OCI-LY1 (cell line): ENCODE measurements at regions not wholly inside any gene's neighbourhood (a gene's known extent, or its start where the extent isn't known, plus 50 kb on each side); places are given as distances from the start of the nearest gene placed in this dataset.

Experiments
- H2AFZ ChIP-seq: fragments of 200-600 bp; sonication (generic), shearing (Covaris generic); 2 replicates; pipeline ENCODE4 v1.6.0; 2014; ENCODE audit warnings: antibody characterized with exemption, mild to moderate bottlenecking, low read length
- H3F3A ChIP-seq: fragments of 200-600 bp; sonication (generic), shearing (Covaris generic); 2 replicates; pipeline ENCODE4 v1.6.0; 2014; ENCODE audit warnings: mild to moderate bottlenecking, antibody characterized with exemption, low read length, moderate library complexity; ENCODE audit not compliant: insufficient read depth
- H3K27ac ChIP-seq: fragments of 200-600 bp; sonication (generic); 2 replicates; pipeline ENCODE4 v1.5.1; 2014; ENCODE audit warnings: low read length, mixed run types, mild to moderate bottlenecking, low read depth; ENCODE audit not compliant: poor library complexity, severe bottlenecking
- H3K27me3 ChIP-seq: fragments of 200-600 bp; sonication (generic); 2 replicates; pipeline ENCODE4 v1.6.0; 2014; ENCODE audit warnings: antibody characterized with exemption, mild to moderate bottlenecking, low read length, moderate library complexity; ENCODE audit not compliant: insufficient read depth
- H3K36me3 ChIP-seq: fragments of 200-600 bp; sonication (generic); 2 replicates; pipeline ENCODE4 v1.6.1; 2014; ENCODE audit warnings: mild to moderate bottlenecking, antibody characterized with exemption, low read length, moderate library complexity, mixed read lengths; ENCODE audit not compliant: insufficient read depth
- H3K4me1 ChIP-seq: fragments of 200-600 bp; sonication (generic); 2 replicates; pipeline ENCODE4 v1.5.1; 2014; ENCODE audit warnings: mild to moderate bottlenecking, low read length, moderate library complexity; ENCODE audit not compliant: insufficient read depth, severe bottlenecking
- H3K4me2 ChIP-seq: fragments of 200-600 bp; sonication (generic), shearing (Covaris generic); 2 replicates; pipeline ENCODE4 v1.6.1; 2014; ENCODE audit warnings: low read length
- H3K4me3 ChIP-seq: fragments of 200-600 bp; sonication (generic); 2 replicates; pipeline ENCODE4 v1.5.1; 2014; ENCODE audit warnings: low read length, low read depth, mild to moderate bottlenecking, mixed read lengths; ENCODE audit not compliant: poor library complexity, severe bottlenecking
- H3K79me2 ChIP-seq: fragments of 200-600 bp; shearing (Covaris generic); 2 replicates; pipeline ENCODE4 v1.6.1; 2016; ENCODE audit warnings: mixed run types, low read length, mixed read lengths; ENCODE audit not compliant: insufficient read depth
- H3K9ac ChIP-seq: fragments of 200-600 bp; sonication (generic), shearing (Covaris generic); 2 replicates; pipeline ENCODE4 v1.6.1; 2014; ENCODE audit warnings: mild to moderate bottlenecking, low read length, mixed read lengths
- H3K9me2 ChIP-seq: fragments of 200-600 bp; sonication (generic), shearing (Covaris generic); 2 replicates; pipeline ENCODE4 v1.6.1; 2014; ENCODE audit warnings: low read depth, mild to moderate bottlenecking, low read length, mixed read lengths
- H3K9me3 ChIP-seq: fragments of 200-600 bp; shearing (Covaris generic); 2 replicates; pipeline ENCODE4 v1.6.1; 2014; ENCODE audit warnings: low read length, mixed read lengths
- H4K20me1 ChIP-seq: fragments of 200-600 bp; sonication (generic), shearing (Covaris generic); 2 replicates; pipeline ENCODE4 v1.6.0; 2016; ENCODE audit warnings: mild to moderate bottlenecking, low read length; ENCODE audit not compliant: insufficient read depth
- CTCF ChIP-seq: fragments of 200-600 bp; sonication (generic), shearing (Covaris generic); IDR thresholded peaks from 2 replicates; pipeline ENCODE4 v1.5.1; 2017; ENCODE audit warnings: mild to moderate bottlenecking, antibody characterized with exemption, low read length, moderate library complexity, mixed read lengths
- EZH2 ChIP-seq: fragments of 200-600 bp; sonication (generic), shearing (Covaris generic); IDR thresholded peaks from 2 replicates; pipeline ENCODE4 v1.8.0; 2017; ENCODE audit warnings: borderline replicate concordance, mixed run types, mild to moderate bottlenecking, antibody characterized with exemption, low read length, moderate library complexity, mixed read lengths

- Histone ChIP-seq H3K36me3 (no peaks in the 10 kb centered on the region), H3F3A (no peaks in the 10 kb centered on the region), H4K20me1 (no peaks in the 10 kb centered on the region), H3K9me2 (no peaks in the 10 kb centered on the region), H3K27ac (no peak overlapping the region), H2AFZ (no peak overlapping the region), H3K9ac (no peak overlapping the region), H3K4me2 (no peak overlapping the region), H3K4me1 (no peaks in the 10 kb centered on the region), H3K79me2 (no peaks in the 10 kb centered on the region), H3K27me3 (no peaks in the 10 kb centered on the region), H3K9me3 (no peaks in the 10 kb centered on the region), H3K4me3 (no peak overlapping the region)
- TF ChIP-seq EZH2 (no peak), CTCF (no peak)
Observed at GRCh38 chr4:8745826-8746225, 125.8 kb downstream of the HMX1 start.

GRCh38 chr4:8745005-8745790, 126.4 kb downstream of the HMX1 start:
- Histone ChIP-seq H3K9me2 (no peaks in the 10 kb centered on the region), H3K4me2 (no peak overlapping the region), H3K9me3 (no peaks in the 10 kb centered on the region), H3K36me3 (no peaks in the 10 kb centered on the region), H3K27ac (no peak overlapping the region), H3K4me3 (no peak overlapping the region), H2AFZ (no peak overlapping the region), H3K4me1 (no peaks in the 10 kb centered on the region), H3K27me3 (no peaks in the 10 kb centered on the region), H3K79me2 (no peaks in the 10 kb centered on the region), H3K9ac (no peak overlapping the region), H4K20me1 (no peaks in the 10 kb centered on the region), H3F3A (no peaks in the 10 kb centered on the region)
- TF ChIP-seq EZH2 (no peak), CTCF (no peak)

GRCh38 chr4:8744083-8744805, 127.4 kb downstream of the HMX1 start:
- TF ChIP-seq EZH2 (no peak), CTCF (no peak)
- Histone ChIP-seq H3K36me3 (no peaks in the 10 kb centered on the region), H3K4me3 (no peak overlapping the region), H3K9ac (no peak overlapping the region), H3F3A (no peaks in the 10 kb centered on the region), H3K4me1 (no peaks in the 10 kb centered on the region), H3K4me2 (no peak overlapping the region), H3K27ac (no peak overlapping the region), H2AFZ (no peak overlapping the region), H3K27me3 (no peaks in the 10 kb centered on the region), H3K9me3 (no peaks in the 10 kb centered on the region), H3K9me2 (no peaks in the 10 kb centered on the region), H4K20me1 (no peaks in the 10 kb centered on the region), H3K79me2 (no peaks in the 10 kb centered on the region)
